ENCODE measurements at regions not wholly inside any gene's neighbourhood (a gene's known extent, or its start where the extent isn't known, plus 50 kb on each side); places are given as distances from the start of the nearest gene placed in this dataset.

DNA sequence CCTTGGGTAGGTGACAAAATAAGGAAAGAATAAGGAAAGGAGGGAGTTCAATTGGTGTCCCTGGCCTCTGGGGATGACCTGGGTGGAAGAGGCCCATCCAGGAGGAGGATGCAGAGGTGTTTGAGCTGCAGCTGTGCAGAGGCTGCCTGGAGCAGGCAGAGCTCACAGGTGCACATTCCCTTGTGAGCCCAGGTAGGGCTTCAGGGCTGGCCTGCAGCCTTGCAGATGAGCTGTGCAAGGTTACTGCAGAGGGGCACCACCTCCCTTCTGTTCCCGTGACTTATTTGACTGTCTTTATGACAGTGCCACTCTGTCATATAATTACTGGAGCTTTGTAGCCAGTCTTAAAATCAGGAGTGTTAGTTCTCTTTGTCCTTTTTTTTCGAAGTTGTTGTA lies 263.2 kb upstream of the HS6ST1 start:
- TF ChIP-seq, protein P1, sequence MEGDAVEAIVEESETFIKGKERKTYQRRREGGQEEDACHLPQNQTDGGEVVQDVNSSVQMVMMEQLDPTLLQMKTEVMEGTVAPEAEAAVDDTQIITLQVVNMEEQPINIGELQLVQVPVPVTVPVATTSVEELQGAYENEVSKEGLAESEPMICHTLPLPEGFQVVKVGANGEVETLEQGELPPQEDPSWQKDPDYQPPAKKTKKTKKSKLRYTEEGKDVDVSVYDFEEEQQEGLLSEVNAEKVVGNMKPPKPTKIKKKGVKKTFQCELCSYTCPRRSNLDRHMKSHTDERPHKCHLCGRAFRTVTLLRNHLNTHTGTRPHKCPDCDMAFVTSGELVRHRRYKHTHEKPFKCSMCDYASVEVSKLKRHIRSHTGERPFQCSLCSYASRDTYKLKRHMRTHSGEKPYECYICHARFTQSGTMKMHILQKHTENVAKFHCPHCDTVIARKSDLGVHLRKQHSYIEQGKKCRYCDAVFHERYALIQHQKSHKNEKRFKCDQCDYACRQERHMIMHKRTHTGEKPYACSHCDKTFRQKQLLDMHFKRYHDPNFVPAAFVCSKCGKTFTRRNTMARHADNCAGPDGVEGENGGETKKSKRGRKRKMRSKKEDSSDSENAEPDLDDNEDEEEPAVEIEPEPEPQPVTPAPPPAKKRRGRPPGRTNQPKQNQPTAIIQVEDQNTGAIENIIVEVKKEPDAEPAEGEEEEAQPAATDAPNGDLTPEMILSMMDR (IDR thresholded peaks at IDR 0.05; ENCODE audit: low read depth, low read length, missing control alignments): no peak
- DNase-seq (ENCODE audit: extremely low read depth, low read depth): no peak
- H3K4me3 ChIP-seq (replicated peaks; ENCODE audit: low read depth, low read length): no peak overlapping the region

DNA sequence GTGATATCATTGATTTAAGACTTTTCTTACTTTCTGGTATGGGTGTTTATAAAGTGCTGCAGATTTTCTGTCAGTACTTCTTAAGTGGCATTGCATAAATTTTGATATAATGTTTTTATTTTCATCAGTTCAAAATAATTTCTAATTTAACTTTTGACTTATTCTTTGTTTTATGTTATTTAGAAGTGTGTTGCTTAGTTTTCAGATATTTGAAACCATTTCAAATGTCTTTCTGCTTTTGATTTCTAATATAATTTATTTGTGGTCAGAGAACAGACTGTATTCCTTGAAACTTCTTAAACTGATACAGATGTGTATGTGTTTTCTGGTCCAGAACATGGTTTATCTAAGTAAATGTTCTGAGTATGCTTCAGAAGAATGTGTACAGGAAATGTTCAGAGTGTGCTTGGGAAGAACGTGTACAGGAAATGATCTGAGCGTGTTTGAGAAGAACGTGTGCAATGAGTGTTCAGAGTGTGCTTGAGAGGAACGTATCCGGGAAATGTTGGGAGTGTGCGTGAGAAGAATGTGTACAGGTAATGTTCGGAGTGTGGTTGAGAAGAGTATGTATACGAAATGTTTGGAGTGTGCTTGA lies 265.7 kb upstream of the HS6ST1 start:
- H3K4me3 ChIP-seq (replicated peaks; ENCODE audit: low read depth, low read length): no peak overlapping the region
- peak; percentile 90 for DNase-seq (ENCODE audit: extremely low read depth, low read depth)
- TF ChIP-seq, protein P1 (IDR thresholded peaks at IDR 0.05; ENCODE audit: low read depth, low read length, missing control alignments): no peak

DNA sequence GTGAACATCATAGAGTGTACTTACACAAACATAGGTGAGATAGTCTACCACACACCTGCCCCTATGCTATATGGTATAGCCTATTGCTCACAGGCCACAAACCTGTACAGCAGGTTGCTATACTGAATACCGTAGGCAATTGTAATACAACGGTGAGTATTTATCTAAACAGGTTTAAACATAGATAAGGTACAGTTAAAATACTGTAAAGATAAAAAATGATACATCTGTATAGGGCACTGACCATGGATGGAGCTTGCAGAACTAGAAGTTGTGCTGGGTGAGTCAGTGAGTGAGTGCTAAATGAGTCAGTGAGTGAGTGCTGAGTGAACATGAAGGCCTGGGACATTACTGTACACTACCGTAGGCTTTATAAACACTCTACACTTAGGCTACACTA lies 267.0 kb upstream of the HS6ST1 start:
- TF ChIP-seq, protein P1 (IDR thresholded peaks at IDR 0.05; ENCODE audit: low read depth, low read length, missing control alignments): no peak
- no peak overlapping the region for H3K4me3 ChIP-seq (replicated peaks; ENCODE audit: low read depth, low read length)
- peak; percentile 35 for DNase-seq (ENCODE audit: extremely low read depth, low read depth)

DNA sequence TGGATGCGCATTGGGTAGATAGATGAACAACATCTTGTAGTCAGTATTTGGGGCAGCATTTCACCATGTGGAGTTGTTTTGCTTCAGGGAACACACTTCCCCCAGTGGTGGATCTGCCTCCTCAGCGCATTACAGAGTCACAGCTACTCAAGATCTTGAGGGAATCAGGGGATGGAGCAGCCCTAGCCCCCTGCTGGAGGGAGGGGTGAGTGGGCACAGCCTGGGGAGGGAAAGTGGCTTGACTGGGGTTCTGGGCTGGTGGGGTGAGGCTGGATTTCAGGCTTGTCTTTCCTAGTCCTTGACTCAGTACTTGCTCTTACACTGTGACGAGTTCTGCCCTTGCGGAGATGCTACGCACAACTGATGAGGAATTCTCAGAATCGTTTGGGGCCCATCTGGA lies 271.0 kb upstream of the HS6ST1 start:
- DNase-seq (ENCODE audit: extremely low read depth, low read depth): no peak
- H3K4me3 ChIP-seq (replicated peaks; ENCODE audit: low read depth, low read length): no peak overlapping the region
- TF ChIP-seq, protein P1 (IDR thresholded peaks at IDR 0.05; ENCODE audit: low read depth, low read length, missing control alignments): peak; percentile 11

DNA sequence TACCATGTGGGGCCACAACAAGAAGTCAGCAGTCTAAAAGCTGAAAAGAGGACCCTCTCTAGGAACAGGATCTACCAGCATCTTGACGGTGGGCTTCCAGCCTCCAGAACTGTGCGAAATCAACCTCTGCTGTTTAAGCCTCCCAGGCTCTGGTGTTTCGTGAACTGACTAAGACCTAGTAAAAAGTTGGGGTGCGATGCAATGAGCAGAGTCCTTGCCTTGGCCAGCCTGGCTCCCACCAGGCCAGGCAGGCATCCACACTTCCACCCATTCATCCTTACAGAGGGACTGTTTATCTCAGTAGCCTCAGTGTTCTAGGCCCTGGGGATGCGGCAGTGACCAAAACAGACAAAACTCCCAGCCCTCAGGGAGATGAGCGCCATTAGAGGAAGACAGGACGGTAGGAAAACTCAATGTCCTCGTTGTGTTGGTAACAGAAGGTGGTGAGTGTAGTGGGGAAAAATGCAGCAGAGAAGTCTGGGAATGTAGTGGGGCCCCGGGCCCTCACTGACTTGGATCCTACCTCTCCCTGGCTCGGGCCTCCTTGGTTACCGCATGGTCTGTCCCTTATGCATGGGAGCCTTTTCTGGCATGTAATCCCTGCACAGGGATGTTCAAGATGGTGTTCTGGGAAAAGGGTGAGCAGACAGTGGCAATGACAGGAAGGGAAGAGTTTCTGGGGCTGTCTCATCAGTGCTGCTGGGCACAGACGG lies 271.8 kb upstream of the HS6ST1 start:
- no peak overlapping the region for H3K4me3 ChIP-seq (replicated peaks; ENCODE audit: low read depth, low read length)
- DNase-seq (ENCODE audit: extremely low read depth, low read depth): no peak
- TF ChIP-seq, protein P1 (IDR thresholded peaks at IDR 0.05; ENCODE audit: low read depth, low read length, missing control alignments): no peak

DNA sequence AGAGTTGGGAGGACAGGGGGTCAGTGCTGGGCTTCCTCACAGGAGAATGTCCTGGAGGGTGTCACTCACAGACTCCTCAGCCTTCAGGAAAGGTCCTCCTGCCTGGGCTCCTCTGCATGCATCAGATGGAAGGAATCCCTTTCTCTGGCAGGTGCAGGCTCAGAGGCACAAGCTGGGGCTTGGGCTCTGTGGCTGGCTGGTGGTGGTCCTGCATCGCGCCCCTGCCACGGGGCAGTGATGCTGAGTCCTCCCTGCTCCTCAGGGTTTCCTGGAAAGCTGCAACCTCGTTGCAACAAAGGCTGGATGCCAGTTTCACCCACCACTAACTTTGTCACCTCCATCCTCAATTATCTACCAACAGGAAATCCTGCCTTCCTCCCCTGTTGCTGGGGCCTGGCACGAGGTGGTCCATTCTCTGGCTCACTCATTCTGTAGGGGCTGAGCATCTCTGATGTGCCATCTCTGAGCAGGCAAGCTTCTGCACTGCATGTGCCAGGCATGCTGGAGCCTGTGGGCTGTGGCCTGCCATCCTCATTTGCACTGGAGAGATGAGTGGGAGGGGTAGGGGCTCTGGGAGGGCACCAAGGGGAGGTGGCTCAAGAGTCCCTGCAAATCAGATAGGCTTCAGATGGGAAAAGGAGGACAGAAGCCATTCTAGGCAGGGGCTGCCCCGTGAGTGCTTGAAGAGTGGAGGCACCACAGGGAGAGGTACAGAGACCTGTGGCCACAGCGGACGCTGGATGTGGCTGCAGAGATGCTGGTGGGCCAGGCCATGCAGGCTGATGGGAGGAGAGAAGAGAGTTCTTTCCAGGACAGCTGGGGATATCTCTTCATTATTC lies 272.6 kb upstream of the HS6ST1 start:
- no peak for DNase-seq (ENCODE audit: extremely low read depth, low read depth)
- TF ChIP-seq, protein P1 (IDR thresholded peaks at IDR 0.05; ENCODE audit: low read depth, low read length, missing control alignments): no peak
- H3K4me3 ChIP-seq (replicated peaks; ENCODE audit: low read depth, low read length): no peak overlapping the region
